ENCODE measurements at regions not wholly inside any gene's neighbourhood (a gene's known extent, or its start where the extent isn't known, plus 50 kb on each side); places are given as distances from the start of the nearest gene placed in this dataset.

GRCh38 chr4:57320849-57321248, 210.7 kb upstream of the IGFBP7 start:
- no peak for DNase-seq
- no peak overlapping the region for H3K23ac ChIP-seq (ENCODE audit: low read length in 2 of 2)
- H3K4ac ChIP-seq (ENCODE audit: low read depth in 1 of 2, low read length in 2 of 2): no peak overlapping the region
- no peaks in the 10 kb centered on the region for H3K79me1 ChIP-seq (replicated peaks; ENCODE audit: low read length, poor library complexity, severe bottlenecking)
- H3K4me3 ChIP-seq (ENCODE audit: insufficient read depth in 1 of 2, low read depth in 1 of 2, low read length in 2 of 2): no peak overlapping the region
- no peaks in the 10 kb centered on the region for H3K4me1 ChIP-seq (ENCODE audit: control insufficient read depth, insufficient read depth, low read depth, low read length)
- H3K27me3 ChIP-seq (ENCODE audit: control insufficient read depth in 1 of 2, insufficient read depth in 1 of 2, low read length in 2 of 2): peaks cover 0 to 10% of the 10 kb centered on the region in 2 experiments
- 75% methylated on average over 3 of the region's 4 CpGs for WGBS
- H4K8ac ChIP-seq (ENCODE audit: low read length): no peak overlapping the region
- no peak overlapping the region for H2BK12ac ChIP-seq (ENCODE audit: low read length in 2 of 2)
- no peaks in the 10 kb centered on the region for H3K9me3 ChIP-seq (ENCODE audit: control insufficient read depth, low read length)
- no peak overlapping the region for H4K91ac ChIP-seq (ENCODE audit: low read length)
- no peak overlapping the region for H3K14ac ChIP-seq (ENCODE audit: low read length in 2 of 2)
- no peak overlapping the region for H2BK15ac ChIP-seq (ENCODE audit: low read depth, poor library complexity, severe bottlenecking)
- H3K4me2 ChIP-seq (ENCODE audit: low read length, poor library complexity, severe bottlenecking): no peak overlapping the region
- H2BK5ac ChIP-seq (ENCODE audit: low read depth, low read length, poor library complexity, severe bottlenecking): no peak overlapping the region
- H3K36me3 ChIP-seq (ENCODE audit: control insufficient read depth in 1 of 2, insufficient read depth in 2 of 2, low read depth in 1 of 2, low read length in 2 of 2): no peaks in the 10 kb centered on the region
- no peak overlapping the region for H3K18ac ChIP-seq (ENCODE audit: low read depth in 1 of 2, low read length in 2 of 2)
- no peak overlapping the region for H3K27ac ChIP-seq (ENCODE audit: low read length, poor library complexity, severe bottlenecking)
- no peak overlapping the region for H2BK120ac ChIP-seq (ENCODE audit: low read depth, low read length)
- H2AK5ac ChIP-seq (ENCODE audit: low read length, severe bottlenecking): no peak overlapping the region
- H2AFZ ChIP-seq (ENCODE audit: low read depth, low read length): no peak overlapping the region
- no peak overlapping the region for H3K9ac ChIP-seq (ENCODE audit: low read length)

- DNase-seq: no peak
- whole genome bisulfite sequencing: 58% methylated on average over 2 of the region's 3 CpGs
- Histone ChIP-seq H3K14ac (ENCODE audit: low read length in 2 of 2) (no peak overlapping the region), H3K4ac (ENCODE audit: low read depth in 1 of 2, low read length in 2 of 2) (no peak overlapping the region), H3K9ac (ENCODE audit: low read length) (no peak overlapping the region), H3K27me3 (ENCODE audit: control insufficient read depth in 1 of 2, insufficient read depth in 1 of 2, low read length in 2 of 2) (peaks cover 0 to 5% of the 10 kb centered on the region in 2 experiments), H3K23ac (ENCODE audit: low read length in 2 of 2) (no peak overlapping the region), H3K4me2 (ENCODE audit: low read length, poor library complexity, severe bottlenecking) (no peak overlapping the region), H3K36me3 (ENCODE audit: control insufficient read depth in 1 of 2, insufficient read depth in 2 of 2, low read depth in 1 of 2, low read length in 2 of 2) (no peaks in the 10 kb centered on the region), H3K4me1 (ENCODE audit: control insufficient read depth, insufficient read depth, low read depth, low read length) (no peaks in the 10 kb centered on the region), H4K91ac (ENCODE audit: low read length) (no peak overlapping the region), H2BK120ac (ENCODE audit: low read depth, low read length) (no peak overlapping the region), H3K9me3 (ENCODE audit: control insufficient read depth, low read length) (no peaks in the 10 kb centered on the region), H3K4me3 (ENCODE audit: insufficient read depth in 1 of 2, low read depth in 1 of 2, low read length in 2 of 2) (no peak overlapping the region), H3K18ac (ENCODE audit: low read depth in 1 of 2, low read length in 2 of 2) (no peak overlapping the region), H3K79me1 (replicated peaks; ENCODE audit: low read length, poor library complexity, severe bottlenecking) (no peaks in the 10 kb centered on the region), H2BK15ac (ENCODE audit: low read depth, poor library complexity, severe bottlenecking) (no peak overlapping the region), H3K27ac (ENCODE audit: low read length, poor library complexity, severe bottlenecking) (no peak overlapping the region), H2AFZ (ENCODE audit: low read depth, low read length) (no peak overlapping the region), H4K8ac (ENCODE audit: low read length) (no peak overlapping the region), H2BK12ac (ENCODE audit: low read length in 2 of 2) (no peak overlapping the region), H2AK5ac (ENCODE audit: low read length, severe bottlenecking) (no peak overlapping the region), H2BK5ac (ENCODE audit: low read depth, low read length, poor library complexity, severe bottlenecking) (no peak overlapping the region)
Observed at GRCh38 chr4:57320217-57320616, 210.0 kb upstream of the IGFBP7 start.

GRCh38 chr4:57318703-57319102, 208.5 kb upstream of the IGFBP7 start:
- H2BK5ac ChIP-seq (ENCODE audit: low read depth, low read length, poor library complexity, severe bottlenecking): no peak overlapping the region
- no peak overlapping the region for H2AFZ ChIP-seq (ENCODE audit: low read depth, low read length)
- H2BK120ac ChIP-seq (ENCODE audit: low read depth, low read length): no peak overlapping the region
- no peak overlapping the region for H3K4me2 ChIP-seq (ENCODE audit: low read length, poor library complexity, severe bottlenecking)
- no peak overlapping the region for H3K14ac ChIP-seq (ENCODE audit: low read length in 2 of 2)
- H3K4me3 ChIP-seq (ENCODE audit: insufficient read depth in 1 of 2, low read depth in 1 of 2, low read length in 2 of 2): no peak overlapping the region
- H4K91ac ChIP-seq (ENCODE audit: low read length): no peak overlapping the region
- DNase-seq: no peak
- WGBS: 83% methylated on average over 2 of the region's 2 CpGs
- H3K23ac ChIP-seq (ENCODE audit: low read length in 2 of 2): no peak overlapping the region
- no peaks in the 10 kb centered on the region for H3K36me3 ChIP-seq (ENCODE audit: control insufficient read depth in 1 of 2, insufficient read depth in 2 of 2, low read depth in 1 of 2, low read length in 2 of 2)
- H2BK15ac ChIP-seq (ENCODE audit: low read depth, poor library complexity, severe bottlenecking): no peak overlapping the region
- no peak overlapping the region for H2AK5ac ChIP-seq (ENCODE audit: low read length, severe bottlenecking)
- H3K9me3 ChIP-seq (ENCODE audit: control insufficient read depth, low read length): no peaks in the 10 kb centered on the region
- H3K18ac ChIP-seq (ENCODE audit: low read depth in 1 of 2, low read length in 2 of 2): no peak overlapping the region
- H4K8ac ChIP-seq (ENCODE audit: low read length): no peak overlapping the region
- H3K9ac ChIP-seq (ENCODE audit: low read length): no peak overlapping the region
- H3K79me1 ChIP-seq (replicated peaks; ENCODE audit: low read length, poor library complexity, severe bottlenecking): no peaks in the 10 kb centered on the region
- no peak overlapping the region for H3K4ac ChIP-seq (ENCODE audit: low read depth in 1 of 2, low read length in 2 of 2)
- no peak overlapping the region for H2BK12ac ChIP-seq (ENCODE audit: low read length in 2 of 2)
- H3K27ac ChIP-seq (ENCODE audit: low read length, poor library complexity, severe bottlenecking): no peak overlapping the region
- H3K27me3 ChIP-seq (ENCODE audit: control insufficient read depth in 1 of 2, insufficient read depth in 1 of 2, low read length in 2 of 2): no peaks in the 10 kb centered on the region
- no peaks in the 10 kb centered on the region for H3K4me1 ChIP-seq (ENCODE audit: control insufficient read depth, insufficient read depth, low read depth, low read length)

DNA sequence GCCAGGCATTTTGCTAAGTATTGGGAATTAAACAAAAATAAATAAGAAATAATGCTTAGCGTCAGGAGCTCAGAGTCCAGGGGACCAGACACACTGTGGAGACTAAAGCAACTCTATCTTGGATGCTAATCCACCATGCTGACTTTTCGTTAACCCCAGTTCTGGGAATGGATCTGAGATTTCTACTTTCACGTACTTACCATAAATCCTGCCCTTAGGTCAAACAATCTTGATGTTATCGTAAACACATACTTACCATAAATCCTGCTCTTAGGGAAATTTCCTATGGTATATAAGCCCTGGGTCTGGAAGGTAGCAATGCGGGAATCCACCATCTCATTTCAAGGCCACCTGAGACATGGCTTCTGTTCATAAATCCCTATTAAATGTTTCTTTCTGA, 204.5 kb upstream of the IGFBP7 start:
- Histone ChIP-seq H4K8ac (ENCODE audit: low read length) (no peak overlapping the region), H3K79me1 (replicated peaks; ENCODE audit: low read length, poor library complexity, severe bottlenecking) (no peaks in the 10 kb centered on the region), H3K4me2 (ENCODE audit: low read length, poor library complexity, severe bottlenecking) (no peak overlapping the region), H3K36me3 (ENCODE audit: control insufficient read depth in 1 of 2, insufficient read depth in 2 of 2, low read depth in 1 of 2, low read length in 2 of 2) (no peaks in the 10 kb centered on the region), H3K4me3 (ENCODE audit: insufficient read depth in 1 of 2, low read depth in 1 of 2, low read length in 2 of 2) (no peak overlapping the region), H4K91ac (ENCODE audit: low read length) (no peak overlapping the region), H2BK120ac (ENCODE audit: low read depth, low read length) (no peak overlapping the region), H3K4ac (ENCODE audit: low read depth in 1 of 2, low read length in 2 of 2) (no peak overlapping the region), H3K9ac (ENCODE audit: low read length) (no peak overlapping the region), H3K27ac (ENCODE audit: low read length, poor library complexity, severe bottlenecking) (no peak overlapping the region), H2AK5ac (ENCODE audit: low read length, severe bottlenecking) (no peak overlapping the region), H3K14ac (ENCODE audit: low read length in 2 of 2) (no peak overlapping the region), H3K27me3 (ENCODE audit: control insufficient read depth in 1 of 2, insufficient read depth in 1 of 2, low read length in 2 of 2) (no peaks in the 10 kb centered on the region), H3K23ac (ENCODE audit: low read length in 2 of 2) (no peak overlapping the region), H2AFZ (ENCODE audit: low read depth, low read length) (no peak overlapping the region), H2BK12ac (ENCODE audit: low read length in 2 of 2) (no peak overlapping the region), H3K18ac (ENCODE audit: low read depth in 1 of 2, low read length in 2 of 2) (no peak overlapping the region), H2BK5ac (ENCODE audit: low read depth, low read length, poor library complexity, severe bottlenecking) (no peak overlapping the region), H3K4me1 (ENCODE audit: control insufficient read depth, insufficient read depth, low read depth, low read length) (no peaks in the 10 kb centered on the region), H2BK15ac (ENCODE audit: low read depth, poor library complexity, severe bottlenecking) (no peak overlapping the region), H3K9me3 (ENCODE audit: control insufficient read depth, low read length) (no peaks in the 10 kb centered on the region)
- DNase-seq: no peak
- 57% methylated on average over 4 of the region's 5 CpGs for WGBS

Measured in mesenchymal stem cell (in vitro differentiated cells and primary cell).